ENCODE measurements at regions not wholly inside any gene's neighbourhood (a gene's known extent, or its start where the extent isn't known, plus 50 kb on each side); places are given as distances from the start of the nearest gene placed in this dataset.

- Histone ChIP-seq H3K9me3 (ENCODE audit: control insufficient read depth, insufficient read depth, low read length) (no peaks in the 10 kb centered on the region), H3K36me3 (ENCODE audit: control insufficient read depth, insufficient read depth, low read length) (peaks cover 2% of the 10 kb centered on the region), H3K4me3 (ENCODE audit: low read depth, low read length) (no peak overlapping the region), H3K9ac (ENCODE audit: low read depth, low read length) (no peak overlapping the region), H3K4me1 (ENCODE audit: control insufficient read depth, insufficient read depth, low read length) (no peaks in the 10 kb centered on the region), H3K27me3 (ENCODE audit: control insufficient read depth, insufficient read depth, low read length) (no peaks in the 10 kb centered on the region)
Measured at GRCh38 chr2:236632295-236633218, 62.9 kb downstream of the ACKR3 start.

- no peaks in the 10 kb centered on the region for H3K9me3 ChIP-seq (ENCODE audit: control insufficient read depth, insufficient read depth, low read length)
- H3K9ac ChIP-seq (ENCODE audit: low read depth, low read length) = no peak overlapping the region
- no peaks in the 10 kb centered on the region for H3K4me1 ChIP-seq (ENCODE audit: control insufficient read depth, insufficient read depth, low read length)
- H3K27me3 ChIP-seq (ENCODE audit: control insufficient read depth, insufficient read depth, low read length) = no peaks in the 10 kb centered on the region
- H3K4me3 ChIP-seq (ENCODE audit: low read depth, low read length) = no peak overlapping the region
- H3K36me3 ChIP-seq (ENCODE audit: control insufficient read depth, insufficient read depth, low read length) = peaks cover 2% of the 10 kb centered on the region
Measured at GRCh38 chr2:236633219-236633570, 63.6 kb downstream of the ACKR3 start.

- no peaks in the 10 kb centered on the region for H3K9me3 ChIP-seq (ENCODE audit: control insufficient read depth, insufficient read depth, low read length)
- H3K4me3 ChIP-seq (ENCODE audit: low read depth, low read length) = no peak overlapping the region
- no peaks in the 10 kb centered on the region for H3K36me3 ChIP-seq (ENCODE audit: control insufficient read depth, insufficient read depth, low read length)
- no peaks in the 10 kb centered on the region for H3K4me1 ChIP-seq (ENCODE audit: control insufficient read depth, insufficient read depth, low read length)
- no peaks in the 10 kb centered on the region for H3K27me3 ChIP-seq (ENCODE audit: control insufficient read depth, insufficient read depth, low read length)
- H3K9ac ChIP-seq (ENCODE audit: low read depth, low read length) = no peak overlapping the region
Measured at GRCh38 chr2:236633775-236634560, 64.3 kb downstream of the ACKR3 start.

GRCh38 chr2:236636261-236636660 is 66.6 kb downstream of the ACKR3 start:
- no peak overlapping the region for H3K4me3 ChIP-seq (ENCODE audit: low read depth, low read length)
- H3K4me1 ChIP-seq (ENCODE audit: control insufficient read depth, insufficient read depth, low read length) = no peaks in the 10 kb centered on the region
- no peaks in the 10 kb centered on the region for H3K36me3 ChIP-seq (ENCODE audit: control insufficient read depth, insufficient read depth, low read length)
- H3K9ac ChIP-seq (ENCODE audit: low read depth, low read length) = no peak overlapping the region
- no peaks in the 10 kb centered on the region for H3K27me3 ChIP-seq (ENCODE audit: control insufficient read depth, insufficient read depth, low read length)
- no peaks in the 10 kb centered on the region for H3K9me3 ChIP-seq (ENCODE audit: control insufficient read depth, insufficient read depth, low read length)

- no peaks in the 10 kb centered on the region for H3K4me1 ChIP-seq (ENCODE audit: control insufficient read depth, insufficient read depth, low read length)
- H3K4me3 ChIP-seq (ENCODE audit: low read depth, low read length) = no peak overlapping the region
- no peaks in the 10 kb centered on the region for H3K27me3 ChIP-seq (ENCODE audit: control insufficient read depth, insufficient read depth, low read length)
- no peak overlapping the region for H3K9ac ChIP-seq (ENCODE audit: low read depth, low read length)
- no peaks in the 10 kb centered on the region for H3K36me3 ChIP-seq (ENCODE audit: control insufficient read depth, insufficient read depth, low read length)
- H3K9me3 ChIP-seq (ENCODE audit: control insufficient read depth, insufficient read depth, low read length) = no peaks in the 10 kb centered on the region
Measured at GRCh38 chr2:236636714-236637470, 67.3 kb downstream of the ACKR3 start.

DNA sequence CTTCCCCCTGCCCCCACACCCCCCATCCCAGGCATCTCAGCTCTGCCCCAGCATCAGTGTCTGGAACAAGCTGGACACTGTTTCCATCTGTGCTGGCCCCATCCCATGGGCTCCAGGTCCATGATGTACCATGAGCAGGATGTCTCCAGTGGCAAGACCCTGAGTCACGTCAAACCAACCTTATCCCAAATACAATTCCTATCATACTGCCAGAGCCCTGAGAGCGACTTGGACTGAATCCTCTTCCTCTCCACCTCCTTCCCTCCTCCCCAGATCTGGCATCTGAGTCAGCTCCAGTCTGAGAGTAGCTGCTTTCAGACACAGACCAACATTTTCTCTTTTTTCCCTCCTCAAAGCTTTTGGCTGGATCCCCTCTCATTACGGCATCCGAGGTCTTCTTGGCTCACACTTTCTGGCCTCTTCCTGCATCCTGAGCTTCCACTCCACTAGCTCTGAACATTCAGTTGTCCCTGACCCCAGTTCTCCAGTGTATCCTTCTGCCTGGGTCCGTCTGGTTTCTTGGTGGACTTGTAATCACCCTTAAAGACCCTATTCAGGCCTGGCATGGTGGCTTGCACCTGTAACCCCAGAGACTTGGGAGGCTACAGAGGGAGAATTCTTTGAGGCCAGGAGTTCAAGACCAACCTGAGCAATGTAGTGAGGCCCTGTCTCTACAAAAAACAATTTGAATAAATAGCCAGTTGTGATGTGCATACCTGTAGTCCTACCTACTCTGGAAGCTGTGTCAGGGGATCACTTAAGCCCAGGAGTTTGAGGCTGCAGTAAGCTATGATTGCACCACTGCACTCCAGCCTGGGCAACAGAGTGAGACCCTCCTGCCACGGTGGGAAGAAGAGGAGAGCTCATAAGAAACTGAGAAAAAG is 68.3 kb downstream of the ACKR3 start:
- H3K9me3 ChIP-seq (ENCODE audit: control insufficient read depth, insufficient read depth, low read length) = no peaks in the 10 kb centered on the region
- H3K36me3 ChIP-seq (ENCODE audit: control insufficient read depth, insufficient read depth, low read length) = no peaks in the 10 kb centered on the region
- H3K27me3 ChIP-seq (ENCODE audit: control insufficient read depth, insufficient read depth, low read length) = no peaks in the 10 kb centered on the region
- no peak overlapping the region for H3K9ac ChIP-seq (ENCODE audit: low read depth, low read length)
- peaks cover 2% of the 10 kb centered on the region for H3K4me1 ChIP-seq (ENCODE audit: control insufficient read depth, insufficient read depth, low read length)
- H3K4me3 ChIP-seq (ENCODE audit: low read depth, low read length) = no peak overlapping the region

DNA sequence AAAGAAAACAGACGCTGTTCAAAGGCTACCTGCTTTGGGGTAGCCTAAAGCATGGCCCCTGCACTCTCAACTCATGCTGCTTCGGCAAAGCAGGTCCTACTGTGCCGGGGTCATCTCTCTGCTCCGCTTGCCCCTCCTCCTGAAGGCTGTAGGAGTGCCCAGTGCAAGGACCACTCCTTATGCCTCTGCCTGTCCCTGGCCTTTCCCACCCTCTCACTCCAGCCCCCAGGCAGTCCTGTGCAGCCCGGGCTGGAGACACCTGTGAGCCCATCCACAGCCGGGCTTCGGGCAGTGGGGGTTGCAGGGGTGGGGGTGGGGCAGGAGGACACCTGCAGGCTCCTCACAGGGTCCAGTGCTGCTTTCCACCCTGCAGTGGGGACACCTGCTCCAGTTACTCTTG is 69.1 kb downstream of the ACKR3 start:
- H3K9me3 ChIP-seq (ENCODE audit: control insufficient read depth, insufficient read depth, low read length) = no peaks in the 10 kb centered on the region
- peaks cover 2% of the 10 kb centered on the region for H3K4me1 ChIP-seq (ENCODE audit: control insufficient read depth, insufficient read depth, low read length)
- H3K9ac ChIP-seq (ENCODE audit: low read depth, low read length) = no peak overlapping the region
- no peak overlapping the region for H3K4me3 ChIP-seq (ENCODE audit: low read depth, low read length)
- H3K27me3 ChIP-seq (ENCODE audit: control insufficient read depth, insufficient read depth, low read length) = no peaks in the 10 kb centered on the region
- H3K36me3 ChIP-seq (ENCODE audit: control insufficient read depth, insufficient read depth, low read length) = no peaks in the 10 kb centered on the region

DNA sequence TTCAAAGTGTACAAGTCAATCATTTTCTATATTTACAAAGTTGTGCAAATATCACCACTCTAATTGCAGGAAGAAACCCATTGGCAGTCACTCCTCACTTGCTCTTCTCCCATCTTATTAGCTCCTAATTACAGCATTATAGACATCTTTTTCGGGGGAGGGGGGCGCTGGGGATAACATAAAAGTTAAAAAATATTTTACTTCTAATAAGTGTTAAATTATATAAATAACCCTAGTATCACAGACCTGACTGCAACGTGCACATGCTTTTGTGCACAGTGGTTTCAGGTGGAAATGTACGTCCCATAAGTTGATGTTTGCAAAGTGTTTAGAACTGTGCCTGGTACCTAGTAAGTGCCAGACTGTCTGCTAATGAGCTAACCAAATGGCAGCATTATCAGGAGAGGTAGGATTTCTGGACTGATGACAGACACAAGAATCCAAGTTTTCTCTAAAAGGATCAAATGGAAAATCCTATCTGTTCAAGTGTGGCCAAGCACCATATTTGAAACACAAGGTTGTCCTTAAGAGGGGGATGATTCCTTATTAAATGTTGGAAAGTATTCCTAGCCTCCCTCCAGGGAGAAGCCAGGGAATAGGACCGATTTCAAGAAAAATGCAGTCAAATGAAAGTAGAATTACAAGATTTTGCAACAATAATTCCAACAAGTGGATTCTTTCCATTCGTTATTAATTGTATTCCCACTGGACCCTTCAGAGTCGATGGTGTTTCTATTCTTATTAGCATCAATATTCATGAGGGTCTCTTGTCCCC is 70.0 kb downstream of the ACKR3 start:
- Histone ChIP-seq H3K36me3 (ENCODE audit: control insufficient read depth, insufficient read depth, low read length) (no peaks in the 10 kb centered on the region), H3K9me3 (ENCODE audit: control insufficient read depth, insufficient read depth, low read length) (no peaks in the 10 kb centered on the region), H3K4me1 (ENCODE audit: control insufficient read depth, insufficient read depth, low read length) (peaks cover 2% of the 10 kb centered on the region), H3K9ac (ENCODE audit: low read depth, low read length) (no peak overlapping the region), H3K4me3 (ENCODE audit: low read depth, low read length) (no peak overlapping the region), H3K27me3 (ENCODE audit: control insufficient read depth, insufficient read depth, low read length) (no peaks in the 10 kb centered on the region)

- no peaks in the 10 kb centered on the region for H3K36me3 ChIP-seq (ENCODE audit: control insufficient read depth, insufficient read depth, low read length)
- no peak overlapping the region for H3K4me3 ChIP-seq (ENCODE audit: low read depth, low read length)
- no peaks in the 10 kb centered on the region for H3K27me3 ChIP-seq (ENCODE audit: control insufficient read depth, insufficient read depth, low read length)
- no peak overlapping the region for H3K9ac ChIP-seq (ENCODE audit: low read depth, low read length)
- no peaks in the 10 kb centered on the region for H3K9me3 ChIP-seq (ENCODE audit: control insufficient read depth, insufficient read depth, low read length)
- H3K4me1 ChIP-seq (ENCODE audit: control insufficient read depth, insufficient read depth, low read length) = peaks cover 2% of the 10 kb centered on the region
Measured at GRCh38 chr2:236641051-236641726, 71.6 kb downstream of the ACKR3 start.

- no peak overlapping the region for H3K9ac ChIP-seq (ENCODE audit: low read depth, low read length)
- H3K36me3 ChIP-seq (ENCODE audit: control insufficient read depth, insufficient read depth, low read length) = no peaks in the 10 kb centered on the region
- no peaks in the 10 kb centered on the region for H3K27me3 ChIP-seq (ENCODE audit: control insufficient read depth, insufficient read depth, low read length)
- H3K9me3 ChIP-seq (ENCODE audit: control insufficient read depth, insufficient read depth, low read length) = no peaks in the 10 kb centered on the region
- no peak overlapping the region for H3K4me3 ChIP-seq (ENCODE audit: low read depth, low read length)
- H3K4me1 ChIP-seq (ENCODE audit: control insufficient read depth, insufficient read depth, low read length) = peaks cover 2% of the 10 kb centered on the region
Measured at GRCh38 chr2:236642125-236642524, 72.5 kb downstream of the ACKR3 start.
